GM19238 (cell line): ENCODE measurements at regions not wholly inside any gene's neighbourhood (a gene's known extent, or its start where the extent isn't known, plus 50 kb on each side); places are given as distances from the start of the nearest gene placed in this dataset.

ENCODE experiments used
- DNase-seq: peaks from one replicate; pipeline ENCODE4 v3.0.0; 2011; ENCODE audit warnings: low spot score; ENCODE audit not compliant: insufficient read length

DNA sequence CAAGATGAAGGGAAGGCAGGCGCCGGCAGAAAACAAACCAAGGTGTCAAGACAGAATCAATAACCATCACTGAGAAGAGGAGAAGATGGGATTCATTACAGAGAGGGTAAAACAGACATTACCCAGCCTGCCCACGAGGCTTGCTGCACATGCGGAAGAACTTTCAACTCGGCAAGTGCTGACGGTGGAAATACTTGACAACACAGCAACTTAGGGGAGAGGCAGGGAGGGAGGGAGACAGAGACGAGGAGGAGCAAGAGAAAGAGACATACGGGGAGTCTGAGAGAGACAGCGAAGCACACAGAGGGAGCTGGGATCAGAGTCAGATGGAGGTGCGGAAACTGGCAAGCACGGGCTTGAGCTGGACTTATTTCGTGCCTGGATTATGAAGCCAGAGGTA is 129.3 kb upstream of the NECTIN1 start:
- DNase-seq = no peak

DNA sequence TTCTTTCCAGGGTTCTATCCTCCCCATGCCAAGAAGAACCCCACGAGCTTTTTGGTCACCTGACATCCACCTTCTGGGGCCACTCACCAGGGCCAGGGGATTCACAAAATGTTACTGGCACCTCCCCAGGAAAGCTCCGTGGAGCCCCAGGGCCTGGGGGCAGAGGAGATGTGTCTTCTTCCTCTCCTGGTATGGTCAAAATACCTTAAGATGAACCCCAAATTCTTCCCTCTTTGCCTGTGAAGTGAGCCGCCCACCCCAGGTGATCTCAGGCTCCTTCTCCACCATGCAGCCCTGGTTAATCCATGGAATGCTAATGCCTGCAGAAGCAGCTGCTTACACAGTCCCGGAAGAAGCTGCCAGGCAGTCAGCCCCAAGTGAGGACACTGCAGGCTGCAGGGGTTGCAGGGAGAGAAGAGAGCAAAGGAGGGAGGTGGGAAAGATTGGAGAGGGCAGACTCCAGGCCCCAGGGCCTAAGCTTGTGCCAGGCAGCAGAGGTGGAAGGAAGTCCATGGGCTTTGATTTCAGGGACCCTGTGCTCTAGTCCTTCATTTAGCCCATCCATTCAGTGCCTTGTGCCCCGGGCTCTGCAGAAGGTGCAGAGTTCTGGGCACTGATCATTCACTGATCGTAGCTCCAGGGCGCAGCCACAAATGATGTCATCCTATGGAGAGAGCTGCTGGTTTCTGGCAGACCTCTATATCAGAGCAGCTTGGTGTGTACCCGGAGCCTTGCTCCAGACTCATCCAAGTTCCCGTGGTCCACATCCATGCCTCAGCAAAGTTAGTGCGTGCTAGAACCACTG is 127.9 kb upstream of the NECTIN1 start:
- no peak for DNase-seq

GRCh38 chr11:119855066-119855465 is 126.1 kb upstream of the NECTIN1 start:
- no peak for DNase-seq

- DNase-seq = no peak
These were observed 125.5 kb upstream of the NECTIN1 start for GRCh38 chr11:119854521-119854920.

- DNase-seq = no peak
These were observed 124.8 kb upstream of the NECTIN1 start for GRCh38 chr11:119853581-119854360.

- no peak for DNase-seq
These were observed 123.7 kb upstream of the NECTIN1 start for GRCh38 chr11:119852741-119853140.

DNA sequence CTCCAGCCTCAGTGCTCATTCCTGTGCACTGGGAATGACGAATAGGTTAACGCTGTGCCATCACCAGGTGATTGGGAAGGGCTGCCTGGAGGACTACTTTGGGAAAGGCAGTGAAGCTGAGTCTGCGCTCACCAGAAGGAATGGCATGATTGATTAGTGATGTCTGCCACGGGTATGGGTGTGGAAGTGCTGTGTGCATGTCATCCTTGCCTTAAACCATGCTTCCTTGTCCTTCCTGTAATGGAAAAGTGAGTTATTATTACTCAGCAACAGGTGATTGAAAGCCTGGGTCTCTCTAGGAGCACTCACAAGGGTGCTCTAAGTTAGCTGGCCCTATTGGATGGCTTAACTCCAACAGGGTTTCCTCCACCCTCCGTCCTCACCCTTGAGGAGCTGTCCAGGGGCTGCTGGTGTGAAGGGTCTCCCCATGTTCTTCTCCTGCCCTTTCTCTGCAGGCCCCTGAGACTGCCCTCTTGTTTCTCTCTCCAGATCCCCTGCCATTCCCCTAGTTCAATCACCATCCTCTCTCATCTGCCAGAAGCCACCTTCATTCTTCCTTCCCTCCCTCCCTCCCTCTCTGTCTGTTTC is 121.9 kb upstream of the NECTIN1 start:
- no peak for DNase-seq

GRCh38 chr11:119849872-119850271 is 120.9 kb upstream of the NECTIN1 start:
- no peak for DNase-seq

- no peak for DNase-seq
These were observed 118.9 kb upstream of the NECTIN1 start for GRCh38 chr11:119847853-119848252.

DNA sequence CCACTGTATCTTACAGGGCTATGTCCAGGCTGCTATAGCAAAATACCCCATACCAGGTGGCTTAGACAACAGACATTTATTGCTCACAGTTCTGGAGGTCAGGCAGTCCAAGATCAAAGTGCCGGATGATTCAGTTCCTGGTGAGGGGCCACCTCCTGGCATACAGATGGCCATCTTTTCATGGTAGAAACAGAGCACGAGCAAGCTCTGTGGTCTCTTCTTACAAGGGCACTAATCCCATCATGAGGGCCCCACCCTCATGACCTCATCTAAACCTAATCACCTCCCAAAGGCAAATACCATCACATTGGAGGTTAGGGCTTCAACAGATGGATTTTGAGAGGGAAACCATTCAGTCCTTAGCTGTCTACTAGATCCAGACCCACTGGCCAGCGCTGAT is 117.4 kb upstream of the NECTIN1 start:
- DNase-seq = no peak

DNA sequence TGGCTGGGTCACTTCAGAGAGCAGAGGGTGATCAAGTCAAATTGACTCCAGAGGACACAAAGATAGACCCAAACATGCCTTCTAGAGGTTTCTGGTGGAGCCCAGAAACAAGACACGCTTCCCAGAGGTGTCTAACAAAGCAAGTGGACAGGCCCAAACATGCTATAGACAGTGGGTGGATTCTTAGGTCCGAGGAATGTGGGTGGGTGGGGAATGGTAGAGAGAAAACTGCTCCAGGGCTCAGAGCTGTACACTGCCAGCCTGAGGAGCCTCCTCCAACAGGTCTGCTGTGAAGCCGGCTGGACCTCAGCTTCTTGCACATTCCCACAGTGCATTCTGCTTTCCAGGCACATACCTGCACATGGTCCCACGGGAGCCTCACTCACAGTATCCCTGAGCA is 116.8 kb upstream of the NECTIN1 start:
- DNase-seq = no peak

- DNase-seq = no peak
These were observed 116.3 kb upstream of the NECTIN1 start for GRCh38 chr11:119845305-119845704.

GRCh38 chr11:119844808-119845207 is 115.8 kb upstream of the NECTIN1 start:
- DNase-seq = no peak

DNA sequence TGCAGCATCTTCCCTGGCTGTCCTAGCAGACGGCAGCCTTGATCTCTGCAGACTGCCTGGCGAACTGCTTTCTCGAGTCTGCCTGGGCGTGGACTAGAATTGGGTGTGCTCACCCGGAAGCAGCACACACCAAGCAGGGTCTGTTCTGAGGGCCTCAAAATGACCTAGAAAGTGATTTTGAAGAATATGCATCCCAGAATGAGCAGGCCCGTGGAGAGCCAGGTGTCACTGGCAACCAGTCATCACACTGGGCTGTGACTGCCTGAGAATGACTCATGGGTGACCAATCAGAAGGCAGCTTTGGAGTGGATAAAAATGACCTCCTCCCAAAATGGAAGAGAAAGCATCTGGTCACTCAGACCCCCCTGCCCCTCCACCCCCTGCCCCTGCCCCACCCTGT is 114.9 kb upstream of the NECTIN1 start:
- no peak for DNase-seq

- no peak for DNase-seq
These were observed 113.7 kb upstream of the NECTIN1 start for GRCh38 chr11:119842731-119843130.

DNA sequence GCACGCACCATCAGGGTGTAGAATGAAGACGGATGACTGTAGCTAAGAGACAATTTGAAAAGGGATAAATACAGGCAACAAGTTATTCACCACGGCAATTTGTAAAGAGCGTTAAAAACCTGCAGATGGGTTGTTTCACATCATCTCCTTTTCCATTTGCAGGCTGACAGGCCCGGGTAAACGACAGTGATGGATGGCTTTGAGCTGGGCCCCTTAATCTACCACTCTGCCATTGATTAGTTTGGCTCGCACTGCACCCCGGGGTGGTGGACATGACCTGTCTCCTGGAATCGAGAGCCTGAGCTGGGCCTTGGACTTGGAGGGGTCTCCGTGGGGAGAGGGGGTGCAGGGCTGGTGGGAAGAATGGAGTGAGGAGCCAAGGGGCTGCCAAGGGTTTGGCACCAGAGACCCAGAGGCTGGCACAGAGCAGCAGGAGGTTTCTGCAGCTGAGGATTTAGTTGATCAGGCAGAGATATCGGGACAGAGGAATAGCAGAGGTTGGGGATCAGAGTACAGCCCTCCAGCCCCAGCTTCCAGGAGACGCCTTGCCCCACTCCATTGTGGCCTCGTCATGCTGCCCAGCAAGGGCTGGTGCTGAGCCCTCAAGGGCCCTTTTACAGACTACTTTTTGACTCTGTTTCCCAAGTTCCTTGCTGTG is 110.6 kb upstream of the NECTIN1 start:
- DNase-seq = no peak

GRCh38 chr11:119835753-119836152 is 106.8 kb upstream of the NECTIN1 start:
- DNase-seq = no peak

GRCh38 chr11:119832202-119832935 is 103.4 kb upstream of the NECTIN1 start:
- DNase-seq = no peak

DNA sequence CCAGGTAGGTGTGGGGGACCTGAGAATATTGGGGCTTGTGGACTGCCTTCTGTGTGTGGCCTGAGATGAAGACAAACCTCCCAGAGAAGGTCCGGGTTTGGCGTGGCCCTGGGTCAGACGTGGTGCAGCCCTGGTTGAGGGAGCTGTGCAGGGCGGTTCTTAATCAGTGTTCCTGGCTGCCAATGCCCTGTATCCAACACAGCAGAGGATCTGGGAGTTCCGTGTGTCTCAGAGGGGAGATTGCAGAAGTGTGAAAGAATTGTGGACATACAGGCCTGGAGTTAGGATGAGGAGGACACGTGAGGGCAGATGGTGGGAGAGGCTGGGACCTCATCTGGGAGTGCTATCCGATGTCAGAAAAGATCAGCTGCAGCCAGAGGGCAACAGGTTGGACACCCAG is 102.0 kb upstream of the NECTIN1 start:
- DNase-seq = no peak

DNA sequence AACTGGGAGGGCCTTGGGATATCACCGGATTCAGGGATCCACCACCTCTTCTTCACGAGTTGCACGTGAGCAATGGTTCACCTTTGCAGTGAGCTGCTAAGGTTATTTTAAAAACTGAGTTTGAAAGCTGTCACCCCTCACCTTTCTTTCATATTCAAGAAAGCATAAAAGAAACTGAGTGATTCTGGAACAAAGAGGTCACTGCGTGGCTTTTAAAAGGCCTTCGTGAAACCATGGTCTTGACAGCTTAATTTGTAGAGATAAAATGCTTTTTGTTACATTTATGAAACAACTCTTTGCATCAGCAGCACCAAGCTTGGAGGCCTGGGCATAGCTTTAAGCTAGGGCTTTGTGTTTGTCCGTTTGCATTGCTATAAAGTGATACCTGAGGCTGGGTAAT is 101.4 kb upstream of the NECTIN1 start:
- no peak for DNase-seq

- DNase-seq = no peak
These were observed 100.4 kb upstream of the NECTIN1 start for GRCh38 chr11:119829402-119829801.
